OCI-LY1 (cell line): ENCODE measurements at regions not wholly inside any gene's neighbourhood (a gene's known extent, or its start where the extent isn't known, plus 50 kb on each side); places are given as distances from the start of the nearest gene placed in this dataset.

Experiments
- CTCF ChIP-seq: fragments of 200-600 bp; sonication (generic), shearing (Covaris generic); IDR thresholded peaks from 2 replicates; pipeline ENCODE4 v1.5.1; 2017; ENCODE audit warnings: mild to moderate bottlenecking, antibody characterized with exemption, low read length, moderate library complexity, mixed read lengths
- EZH2 ChIP-seq: fragments of 200-600 bp; sonication (generic), shearing (Covaris generic); IDR thresholded peaks from 2 replicates; pipeline ENCODE4 v1.8.0; 2017; ENCODE audit warnings: borderline replicate concordance, mixed run types, mild to moderate bottlenecking, antibody characterized with exemption, low read length, moderate library complexity, mixed read lengths

GRCh38 chr5:20469390-20469789, 481.4 kb upstream of the CDH18 start:
- TF ChIP-seq CTCF (no peak), EZH2 (no peak)
